B cell (primary cell): ENCODE measurements at regions not wholly inside any gene's neighbourhood (a gene's known extent, or its start where the extent isn't known, plus 50 kb on each side); places are given as distances from the start of the nearest gene placed in this dataset.

Experiments used
- CTCF ChIP-seq: fragments of 200-600 bp; IDR thresholded peaks from one replicate; pipeline ENCODE4 v1.8.0; 2022; ENCODE audit warnings: antibody characterized with exemption, mild to moderate bottlenecking
- EZH2 ChIP-seq: IDR thresholded peaks from 2 replicates; pipeline ENCODE4 v1.6.1; 2012; ENCODE audit warnings: borderline replicate concordance, low read depth, mild to moderate bottlenecking, moderate library complexity, low read length; ENCODE audit not compliant: insufficient read depth, poor library complexity, severe bottlenecking

GRCh38 chr13:87923753-87924152, 252.6 kb downstream of the SLITRK5 start:
- no peak for TF ChIP-seq CTCF
- no peak for TF ChIP-seq EZH2
